Prostate gland (tissue), 2 donors: ENCODE measurements at regions not wholly inside any gene's neighbourhood (a gene's known extent, or its start where the extent isn't known, plus 50 kb on each side); places are given as distances from the start of the nearest gene placed in this dataset.

Experiments
- CTCF ChIP-seq, 4 experiments: fragments of 200-600 bp in 2 of 4; fragments of 450-650 bp in 2 of 4; sonication (generic) in 2 of 4; IDR thresholded peaks; 1 replicate in 3 of 4; 2 replicates in 1 of 4; pipeline ENCODE4 v1.5.1; 2016 to 2019; ENCODE audit warnings: antibody characterized with exemption in 4 of 4, mild to moderate bottlenecking in 2 of 4, moderate library complexity in 2 of 4
- POLR2A ChIP-seq: fragments of 450-650 bp; IDR thresholded peaks from one replicate; pipeline ENCODE4 v1.6.1; 2016; ENCODE audit warnings: antibody characterized with exemption, mild to moderate bottlenecking

- TF ChIP-seq CTCF (IDR thresholded peaks at IDR 0.05) (no peak), POLR2A (no peak)
Observed at GRCh38 chr2:5521461-5521860, 170.7 kb upstream of the SOX11 start.
